Gastroesophageal sphincter (tissue), 3 donors: ENCODE measurements at regions not wholly inside any gene's neighbourhood (a gene's known extent, or its start where the extent isn't known, plus 50 kb on each side); places are given as distances from the start of the nearest gene placed in this dataset.

ENCODE experiments used
- CTCF ChIP-seq, 4 experiments: fragments of 200-600 bp in 2 of 4; fragments of 450-650 bp in 2 of 4; sonication (generic) in 1 of 4; IDR thresholded peaks; one replicate each; pipeline ENCODE4 v1.5.1; 2017 to 2019; ENCODE audit warnings: antibody characterized with exemption in 4 of 4, mild to moderate bottlenecking in 2 of 4, moderate library complexity in 2 of 4
- EP300 ChIP-seq: sonication (generic); formaldehyde crosslinking; IDR thresholded peaks from one replicate; pipeline ENCODE4 v1.6.1; 2017; ENCODE audit warnings: antibody characterized with exemption, mild to moderate bottlenecking
- POLR2AphosphoS5 ChIP-seq: sonication (generic); formaldehyde crosslinking; IDR thresholded peaks from one replicate; pipeline ENCODE4 v1.6.1; 2017; ENCODE audit warnings: antibody characterized with exemption

- TF ChIP-seq CTCF (IDR thresholded peaks at IDR 0.05) (no peak), POLR2AphosphoS5 (no peak), EP300 (no peak)
Measured at GRCh38 chr10:16141499-16141898, 281.2 kb upstream of the MINDY3 start.
